ENCODE measurements at regions not wholly inside any gene's neighbourhood (a gene's known extent, or its start where the extent isn't known, plus 50 kb on each side); places are given as distances from the start of the nearest gene placed in this dataset.

DNA sequence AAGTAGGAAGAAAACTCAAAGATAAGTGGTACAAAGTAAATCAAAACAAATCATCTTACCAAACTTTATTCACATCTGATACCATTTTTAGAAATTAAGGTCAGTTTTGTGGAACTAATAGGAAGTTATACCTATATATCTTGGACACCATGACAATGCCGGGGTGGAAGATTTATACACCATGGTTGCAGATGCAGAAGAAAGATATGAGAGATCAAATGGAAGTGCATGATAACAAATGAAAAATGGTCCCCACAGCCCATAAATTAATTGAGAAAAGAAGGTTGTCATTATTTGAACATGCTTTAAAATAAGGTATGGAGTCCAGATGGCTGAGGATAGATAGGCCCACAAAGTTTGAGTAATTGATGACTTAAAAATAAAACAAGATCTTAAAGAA lies 276.8 kb downstream of the TSHZ3 start:
- no peak overlapping the region for H3K27ac ChIP-seq (replicated peaks)
- TF ChIP-seq POLR2AphosphoS5 (IDR thresholded peaks at IDR 0.05; ENCODE audit: low read depth), result no peak
- DNase-seq (ENCODE audit: low read depth in 1 of 2, low spot score in 1 of 2), result no peak
- peaks cover 18% of the 10 kb centered on the region for H3K27me3 ChIP-seq (ENCODE audit: insufficient read depth, poor library complexity, severe bottlenecking)
- H3K4me3 ChIP-seq (replicated peaks; ENCODE audit: insufficient read depth, low read length), result no peak overlapping the region

DNA sequence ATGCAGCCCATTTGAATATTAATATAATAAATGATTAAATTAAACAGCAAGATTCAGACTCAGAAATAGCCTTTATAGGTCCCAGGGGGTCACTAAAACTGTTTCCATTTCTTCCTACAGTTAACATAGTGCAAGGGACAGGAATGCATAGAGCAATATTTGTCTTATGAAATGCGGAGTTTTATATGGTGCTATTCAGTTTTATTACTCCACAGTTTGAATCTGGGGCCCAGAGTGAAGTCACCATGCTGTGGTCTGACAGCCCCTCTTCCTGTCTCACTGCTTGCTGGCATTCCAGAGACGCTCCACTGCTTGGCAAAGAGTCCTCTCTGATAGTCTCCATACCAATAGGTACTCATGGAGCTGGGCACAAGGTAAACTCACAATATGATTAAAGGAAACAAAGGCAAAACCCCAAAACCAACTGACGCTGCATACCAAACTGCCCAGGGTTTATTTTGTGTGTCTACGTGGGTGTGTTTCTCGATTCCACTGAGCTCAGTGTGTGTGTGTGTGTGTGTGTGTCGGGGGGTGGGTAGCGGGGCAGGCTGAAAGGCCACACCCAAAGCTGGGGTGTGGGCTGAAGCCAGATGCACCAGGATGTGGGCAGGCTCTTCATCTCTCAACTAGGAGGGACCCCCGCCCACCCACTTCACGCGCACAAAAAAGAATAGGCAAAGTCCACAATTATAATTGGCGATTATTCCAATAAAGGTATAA lies 277.9 kb downstream of the TSHZ3 start:
- no peak overlapping the region for H3K4me3 ChIP-seq (replicated peaks; ENCODE audit: insufficient read depth, low read length)
- TF ChIP-seq GABPA (IDR thresholded peaks at IDR 0.05; ENCODE audit: low read depth), result no peak
- TF ChIP-seq, protein P1, sequence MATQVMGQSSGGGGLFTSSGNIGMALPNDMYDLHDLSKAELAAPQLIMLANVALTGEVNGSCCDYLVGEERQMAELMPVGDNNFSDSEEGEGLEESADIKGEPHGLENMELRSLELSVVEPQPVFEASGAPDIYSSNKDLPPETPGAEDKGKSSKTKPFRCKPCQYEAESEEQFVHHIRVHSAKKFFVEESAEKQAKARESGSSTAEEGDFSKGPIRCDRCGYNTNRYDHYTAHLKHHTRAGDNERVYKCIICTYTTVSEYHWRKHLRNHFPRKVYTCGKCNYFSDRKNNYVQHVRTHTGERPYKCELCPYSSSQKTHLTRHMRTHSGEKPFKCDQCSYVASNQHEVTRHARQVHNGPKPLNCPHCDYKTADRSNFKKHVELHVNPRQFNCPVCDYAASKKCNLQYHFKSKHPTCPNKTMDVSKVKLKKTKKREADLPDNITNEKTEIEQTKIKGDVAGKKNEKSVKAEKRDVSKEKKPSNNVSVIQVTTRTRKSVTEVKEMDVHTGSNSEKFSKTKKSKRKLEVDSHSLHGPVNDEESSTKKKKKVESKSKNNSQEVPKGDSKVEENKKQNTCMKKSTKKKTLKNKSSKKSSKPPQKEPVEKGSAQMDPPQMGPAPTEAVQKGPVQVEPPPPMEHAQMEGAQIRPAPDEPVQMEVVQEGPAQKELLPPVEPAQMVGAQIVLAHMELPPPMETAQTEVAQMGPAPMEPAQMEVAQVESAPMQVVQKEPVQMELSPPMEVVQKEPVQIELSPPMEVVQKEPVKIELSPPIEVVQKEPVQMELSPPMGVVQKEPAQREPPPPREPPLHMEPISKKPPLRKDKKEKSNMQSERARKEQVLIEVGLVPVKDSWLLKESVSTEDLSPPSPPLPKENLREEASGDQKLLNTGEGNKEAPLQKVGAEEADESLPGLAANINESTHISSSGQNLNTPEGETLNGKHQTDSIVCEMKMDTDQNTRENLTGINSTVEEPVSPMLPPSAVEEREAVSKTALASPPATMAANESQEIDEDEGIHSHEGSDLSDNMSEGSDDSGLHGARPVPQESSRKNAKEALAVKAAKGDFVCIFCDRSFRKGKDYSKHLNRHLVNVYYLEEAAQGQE (IDR thresholded peaks at IDR 0.05; ENCODE audit: insufficient replicate concordance, low read depth), result no peak
- no peak for TF ChIP-seq SPI1 (IDR thresholded peaks at IDR 0.05; ENCODE audit: borderline replicate concordance, low read depth)
- H3K27ac ChIP-seq (replicated peaks), result no peak overlapping the region
- no peak for DNase-seq (ENCODE audit: low read depth in 1 of 2, low spot score in 1 of 2)
- H3K27me3 ChIP-seq (ENCODE audit: insufficient read depth, poor library complexity, severe bottlenecking), result peaks cover 18% of the 10 kb centered on the region

DNA sequence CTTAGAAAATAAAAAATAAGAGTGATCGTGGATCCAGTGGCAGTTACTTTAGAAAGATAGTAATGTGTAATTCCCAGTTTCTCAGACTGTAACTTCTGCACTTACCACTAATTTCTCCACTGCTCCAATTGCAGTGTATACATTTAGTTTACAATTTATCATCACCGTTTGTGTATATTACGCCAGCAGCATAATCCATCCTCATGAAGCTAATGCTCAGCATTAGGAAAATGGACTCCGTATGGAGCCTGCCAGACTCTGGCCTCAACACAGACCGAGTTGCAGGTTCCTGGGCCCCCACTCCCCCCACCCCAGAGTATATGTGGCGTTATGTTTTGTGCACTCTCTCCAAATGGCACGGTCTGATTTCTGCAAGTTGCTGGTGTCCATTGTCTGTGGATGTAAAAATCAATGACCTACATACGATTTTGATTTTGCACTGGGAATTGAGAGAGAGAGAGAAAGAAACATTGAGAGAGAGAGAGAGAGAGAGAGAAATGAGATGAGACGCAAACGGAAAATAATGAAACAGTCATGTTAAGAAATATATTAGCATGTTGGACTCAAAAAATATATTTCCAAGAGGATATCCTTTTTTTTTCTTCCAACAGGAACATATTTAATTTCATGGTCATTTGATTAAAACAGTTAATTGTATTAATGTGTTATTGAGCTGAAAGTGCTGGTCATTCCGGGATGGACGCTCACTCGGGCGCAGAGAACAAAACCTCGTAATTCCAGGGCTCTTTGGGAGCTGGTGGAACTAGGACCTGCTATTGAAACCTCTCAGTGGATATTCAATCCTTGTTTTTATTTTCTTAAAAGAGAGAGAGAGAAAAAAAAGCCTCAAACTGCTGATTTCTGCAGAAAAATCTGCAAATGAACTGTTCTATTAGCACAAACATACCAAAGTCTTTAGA lies 278.8 kb downstream of the TSHZ3 start:
- Histone ChIP-seq H3K4me3 (replicated peaks; ENCODE audit: insufficient read depth, low read length) (no peak overlapping the region), H3K27ac (replicated peaks) (no peak overlapping the region), H3K27me3 (ENCODE audit: insufficient read depth, poor library complexity, severe bottlenecking) (peaks cover 18% of the 10 kb centered on the region)
- DNase-seq (ENCODE audit: low read depth in 1 of 2, low spot score in 1 of 2), result no peak
- TF ChIP-seq, protein P2, sequence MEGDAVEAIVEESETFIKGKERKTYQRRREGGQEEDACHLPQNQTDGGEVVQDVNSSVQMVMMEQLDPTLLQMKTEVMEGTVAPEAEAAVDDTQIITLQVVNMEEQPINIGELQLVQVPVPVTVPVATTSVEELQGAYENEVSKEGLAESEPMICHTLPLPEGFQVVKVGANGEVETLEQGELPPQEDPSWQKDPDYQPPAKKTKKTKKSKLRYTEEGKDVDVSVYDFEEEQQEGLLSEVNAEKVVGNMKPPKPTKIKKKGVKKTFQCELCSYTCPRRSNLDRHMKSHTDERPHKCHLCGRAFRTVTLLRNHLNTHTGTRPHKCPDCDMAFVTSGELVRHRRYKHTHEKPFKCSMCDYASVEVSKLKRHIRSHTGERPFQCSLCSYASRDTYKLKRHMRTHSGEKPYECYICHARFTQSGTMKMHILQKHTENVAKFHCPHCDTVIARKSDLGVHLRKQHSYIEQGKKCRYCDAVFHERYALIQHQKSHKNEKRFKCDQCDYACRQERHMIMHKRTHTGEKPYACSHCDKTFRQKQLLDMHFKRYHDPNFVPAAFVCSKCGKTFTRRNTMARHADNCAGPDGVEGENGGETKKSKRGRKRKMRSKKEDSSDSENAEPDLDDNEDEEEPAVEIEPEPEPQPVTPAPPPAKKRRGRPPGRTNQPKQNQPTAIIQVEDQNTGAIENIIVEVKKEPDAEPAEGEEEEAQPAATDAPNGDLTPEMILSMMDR (IDR thresholded peaks at IDR 0.05; ENCODE audit: insufficient read depth, low read length), result no peak
- no peak for TF ChIP-seq POLR2AphosphoS5 (IDR thresholded peaks at IDR 0.05; ENCODE audit: low read depth)
- TF ChIP-seq GABPA (IDR thresholded peaks at IDR 0.05; ENCODE audit: low read depth), result no peak
- no peak for TF ChIP-seq SPI1 (IDR thresholded peaks at IDR 0.05; ENCODE audit: borderline replicate concordance, low read depth)
- TF ChIP-seq, protein P1 (IDR thresholded peaks at IDR 0.05; ENCODE audit: insufficient replicate concordance, low read depth), result no peak

DNA sequence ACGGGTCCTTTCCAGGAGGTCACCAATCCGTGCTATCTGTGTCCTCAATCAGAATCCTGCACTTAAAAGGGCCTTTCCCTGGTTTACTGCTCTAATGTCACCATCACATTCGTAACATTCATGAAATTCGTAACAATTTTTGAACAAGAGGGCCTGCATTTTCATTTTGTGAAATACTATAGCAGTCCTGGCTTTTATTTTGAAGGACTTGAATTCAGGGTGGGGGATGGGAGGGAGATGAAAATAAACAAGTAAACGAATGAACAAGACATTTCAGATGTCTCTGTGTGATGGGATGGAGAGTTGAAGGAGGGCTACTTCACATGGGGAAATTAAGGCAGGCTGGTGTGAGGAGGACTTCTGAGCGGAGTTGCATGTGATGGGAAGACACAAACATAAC lies 281.0 kb downstream of the TSHZ3 start:
- DNase-seq (ENCODE audit: low read depth in 1 of 2, low spot score in 1 of 2), result no peak
- Histone ChIP-seq H3K4me3 (replicated peaks; ENCODE audit: insufficient read depth, low read length) (no peak overlapping the region), H3K27me3 (ENCODE audit: insufficient read depth, poor library complexity, severe bottlenecking) (peaks cover 7% of the 10 kb centered on the region), H3K27ac (replicated peaks) (no peak overlapping the region)
- no peak for TF ChIP-seq GABPA (IDR thresholded peaks at IDR 0.05; ENCODE audit: low read depth)
- TF ChIP-seq, protein P2 (IDR thresholded peaks at IDR 0.05; ENCODE audit: insufficient read depth, low read length), result no peak
